HFFc6 (cell line): ENCODE measurements at regions not wholly inside any gene's neighbourhood (a gene's known extent, or its start where the extent isn't known, plus 50 kb on each side); places are given as distances from the start of the nearest gene placed in this dataset.

ENCODE experiments used
- DNase-seq: peaks from one replicate; pipeline ENCODE4 v3.0.0-alpha.2; 2018
- H3K27ac Mint-ChIP-seq: 2 replicates; pipeline ENCODE4 v1.8.0; 2020; ENCODE audit warnings: mild to moderate bottlenecking, mixed read lengths
- H3K27me3 Mint-ChIP-seq: 2 replicates; pipeline ENCODE4 v1.8.0; 2021; ENCODE audit warnings: mild to moderate bottlenecking, moderate library complexity, mixed read lengths; ENCODE audit not compliant: insufficient read depth
- H3K36me3 Mint-ChIP-seq: 2 replicates; pipeline ENCODE4 v1.8.0; 2021; ENCODE audit warnings: low read depth, mixed read lengths
- H3K4me1 Mint-ChIP-seq: 2 replicates; pipeline ENCODE4 v1.8.0; 2020; ENCODE audit warnings: low read depth, mixed read lengths
- H3K4me3 Mint-ChIP-seq: 2 replicates; pipeline ENCODE4 v1.8.0; 2020; ENCODE audit warnings: mild to moderate bottlenecking, moderate library complexity, mixed read lengths
- H3K9me3 Mint-ChIP-seq: 2 replicates; pipeline ENCODE4 v1.8.0; 2020; ENCODE audit warnings: mild to moderate bottlenecking, mixed read lengths
- CTCF ChIP-seq: fragments of 200-600 bp; sonication (generic); IDR thresholded peaks from 2 replicates; pipeline ENCODE4 v1.5.0; 2021; ENCODE audit warnings: antibody characterized with exemption, mild to moderate bottlenecking

GRCh38 chr13:55893540-55893939, 1247.2 kb upstream of the PRR20A start:
- Mint-ChIP-seq H3K36me3 (no peaks in the 10 kb centered on the region), H3K27ac (no peak overlapping the region), H3K4me3 (no peak overlapping the region), H3K27me3 (no peaks in the 10 kb centered on the region), H3K9me3 (peaks cover 20% of the 10 kb centered on the region), H3K4me1 (no peaks in the 10 kb centered on the region)
- TF ChIP-seq CTCF = no peak
- DNase-seq = no peak

GRCh38 chr13:55937180-55937579, 1203.5 kb upstream of the PRR20A start:
- H3K27me3 Mint-ChIP-seq = no peaks in the 10 kb centered on the region; the same call in 1 of the 2 replicates
- DNase-seq = no peak
- H3K4me1 Mint-ChIP-seq = no peaks in the 10 kb centered on the region
- no peak overlapping the region for H3K27ac Mint-ChIP-seq
- H3K36me3 Mint-ChIP-seq = peaks cover 7% of the 10 kb centered on the region; the same call in 1 of the 2 replicates
- no peak for TF ChIP-seq CTCF
- H3K9me3 Mint-ChIP-seq = peaks cover 56% of the 10 kb centered on the region
- no peak overlapping the region for H3K4me3 Mint-ChIP-seq

- Mint-ChIP-seq H3K27ac (no peak overlapping the region), H3K36me3 (no peaks in the 10 kb centered on the region), H3K4me3 (no peak overlapping the region), H3K27me3 (no peaks in the 10 kb centered on the region), H3K9me3 (peaks cover 34% of the 10 kb centered on the region), H3K4me1 (no peaks in the 10 kb centered on the region)
- no peak for TF ChIP-seq CTCF
- no peak for DNase-seq
Measured at GRCh38 chr13:55948175-55948574, 1192.5 kb upstream of the PRR20A start.

- no peak for DNase-seq
- Mint-ChIP-seq H3K27ac (no peak overlapping the region), H3K36me3 (no peaks in the 10 kb centered on the region)
Measured at GRCh38 chr13:55963934-55964333, 1176.8 kb upstream of the PRR20A start.

GRCh38 chr13:55967055-55967454, 1173.7 kb upstream of the PRR20A start:
- no peaks in the 10 kb centered on the region for H3K36me3 Mint-ChIP-seq

More at GRCh38 chr13:55963934-55964333, 1176.8 kb upstream of the PRR20A start:
- TF ChIP-seq CTCF = no peak
- peaks cover 15% of the 10 kb centered on the region for H3K9me3 Mint-ChIP-seq
- H3K4me3 Mint-ChIP-seq = no peak overlapping the region
- H3K27me3 Mint-ChIP-seq = peaks cover 2% of the 10 kb centered on the region; the same call in 1 of the 2 replicates
- H3K4me1 Mint-ChIP-seq = no peaks in the 10 kb centered on the region

More at GRCh38 chr13:55967055-55967454, 1173.7 kb upstream of the PRR20A start:
- Mint-ChIP-seq H3K27ac (no peak overlapping the region), H3K27me3 (peaks cover 2% of the 10 kb centered on the region; the same call in 1 of the 2 replicates), H3K4me1 (no peaks in the 10 kb centered on the region), H3K9me3 (peaks cover 15% of the 10 kb centered on the region), H3K4me3 (no peak overlapping the region)
- no peak for TF ChIP-seq CTCF
- no peak for DNase-seq
